ENCODE measurements at regions not wholly inside any gene's neighbourhood (a gene's known extent, or its start where the extent isn't known, plus 50 kb on each side); places are given as distances from the start of the nearest gene placed in this dataset.

DNA sequence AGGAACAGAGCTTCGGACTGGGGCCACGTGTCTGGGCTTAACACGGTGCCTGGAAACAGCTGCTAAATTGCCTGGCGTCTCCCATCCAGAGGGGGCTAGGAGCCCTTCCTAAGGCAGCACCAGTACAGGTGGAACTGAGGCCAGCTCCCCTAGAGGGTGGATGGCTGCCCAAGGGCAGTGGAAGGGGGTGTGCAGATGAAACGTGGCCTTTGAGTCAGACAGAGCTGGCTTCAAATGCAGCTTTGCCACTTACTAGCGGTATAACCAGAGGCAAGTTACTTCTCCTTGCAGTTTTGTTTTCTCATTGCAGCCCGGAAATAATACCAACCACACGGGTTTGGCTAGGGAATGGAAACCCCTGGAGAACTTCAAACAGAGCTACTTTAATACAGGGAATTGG, 59.3 kb upstream of the SLC24A4 start:
- TF ChIP-seq POLR2AphosphoS5 (IDR thresholded peaks at IDR 0.05) (no peak), POLR2A (IDR thresholded peaks at IDR 0.05; ENCODE audit: low read depth) (no peak), EP300 (IDR thresholded peaks at IDR 0.05) (no peak)
- TF ChIP-seq, protein P1, sequence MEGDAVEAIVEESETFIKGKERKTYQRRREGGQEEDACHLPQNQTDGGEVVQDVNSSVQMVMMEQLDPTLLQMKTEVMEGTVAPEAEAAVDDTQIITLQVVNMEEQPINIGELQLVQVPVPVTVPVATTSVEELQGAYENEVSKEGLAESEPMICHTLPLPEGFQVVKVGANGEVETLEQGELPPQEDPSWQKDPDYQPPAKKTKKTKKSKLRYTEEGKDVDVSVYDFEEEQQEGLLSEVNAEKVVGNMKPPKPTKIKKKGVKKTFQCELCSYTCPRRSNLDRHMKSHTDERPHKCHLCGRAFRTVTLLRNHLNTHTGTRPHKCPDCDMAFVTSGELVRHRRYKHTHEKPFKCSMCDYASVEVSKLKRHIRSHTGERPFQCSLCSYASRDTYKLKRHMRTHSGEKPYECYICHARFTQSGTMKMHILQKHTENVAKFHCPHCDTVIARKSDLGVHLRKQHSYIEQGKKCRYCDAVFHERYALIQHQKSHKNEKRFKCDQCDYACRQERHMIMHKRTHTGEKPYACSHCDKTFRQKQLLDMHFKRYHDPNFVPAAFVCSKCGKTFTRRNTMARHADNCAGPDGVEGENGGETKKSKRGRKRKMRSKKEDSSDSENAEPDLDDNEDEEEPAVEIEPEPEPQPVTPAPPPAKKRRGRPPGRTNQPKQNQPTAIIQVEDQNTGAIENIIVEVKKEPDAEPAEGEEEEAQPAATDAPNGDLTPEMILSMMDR (IDR thresholded peaks at IDR 0.05) = no peak
- 71% methylated on average over 8 of the region's 8 CpGs for WGBS
- no peak for DNase-seq (ENCODE audit: extremely low spot score)
- no peaks in the 10 kb centered on the region for H3K4me1 ChIP-seq
- no peak overlapping the region for H3K27ac ChIP-seq (replicated peaks in 1 of 4)
- H3K9me3 ChIP-seq = no peaks in the 10 kb centered on the region
- intact Hi-C loops (cut with DNase I) = no loop called here
- H3K27me3 ChIP-seq = peaks cover 0 to 9% (median 0%) of the 10 kb centered on the region in 4 donors
- H3K36me3 ChIP-seq = no peaks in the 10 kb centered on the region
- no peak overlapping the region for H3K4me3 ChIP-seq

DNA sequence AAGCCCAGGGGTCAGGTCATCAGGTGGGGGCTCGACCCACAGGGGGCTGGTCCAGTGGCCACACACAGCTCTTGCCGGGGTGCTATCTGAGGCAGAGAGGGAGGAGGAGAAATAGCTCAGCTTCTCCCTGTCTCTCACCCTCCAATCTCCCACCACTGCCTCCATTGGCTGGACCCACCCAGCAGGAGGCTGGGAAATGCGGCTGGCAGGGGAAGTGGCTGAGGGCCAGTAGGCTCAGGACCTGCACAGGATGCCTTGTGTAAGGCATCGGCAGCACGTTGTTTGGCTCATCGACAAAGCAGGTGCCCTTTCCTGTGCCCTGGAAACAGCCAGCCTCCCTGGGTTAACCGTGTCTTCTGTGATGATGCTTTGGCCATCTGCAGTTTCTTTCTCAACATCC, 58.8 kb upstream of the SLC24A4 start:
- TF ChIP-seq POLR2A (IDR thresholded peaks at IDR 0.05; ENCODE audit: low read depth) (no peak), EP300 (IDR thresholded peaks at IDR 0.05) (no peak), POLR2AphosphoS5 (IDR thresholded peaks at IDR 0.05) (no peak)
- TF ChIP-seq, protein P1 (IDR thresholded peaks at IDR 0.05) = no peak
- H3K4me1 ChIP-seq = no peaks in the 10 kb centered on the region
- intact Hi-C loops (cut with DNase I) = no loop called here
- no peaks in the 10 kb centered on the region for H3K9me3 ChIP-seq
- WGBS = 58% methylated on average over 7 of the region's 7 CpGs
- H3K36me3 ChIP-seq = no peaks in the 10 kb centered on the region
- peaks cover 0 to 8% (median 0%) of the 10 kb centered on the region in 4 donors for H3K27me3 ChIP-seq
- no peak for DNase-seq (ENCODE audit: extremely low spot score)
- H3K27ac ChIP-seq (replicated peaks in 1 of 4) = no peak overlapping the region
- no peak overlapping the region for H3K4me3 ChIP-seq

DNA sequence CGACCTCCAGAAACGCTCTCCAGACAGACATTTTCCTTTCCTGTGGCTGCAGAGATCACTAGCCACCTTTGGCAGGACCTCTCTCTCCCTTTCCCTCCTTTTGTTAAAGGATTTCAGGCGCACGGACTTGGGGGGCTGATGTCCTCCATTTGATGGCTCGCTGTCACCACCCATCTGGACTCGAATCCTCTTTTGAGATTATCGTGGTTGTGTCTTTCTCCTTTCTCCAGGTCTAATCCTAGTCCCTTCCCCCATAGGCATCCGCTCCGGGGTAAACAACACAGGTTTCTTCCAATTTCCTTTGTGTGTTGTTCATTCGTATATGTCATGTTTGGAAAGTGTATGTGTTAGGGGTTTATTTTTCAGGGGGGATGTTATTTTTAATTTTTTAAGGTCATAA, 56.7 kb upstream of the SLC24A4 start:
- intact Hi-C loops (cut with DNase I) = no loop called here
- Histone ChIP-seq H3K4me1 (no peaks in the 10 kb centered on the region), H3K36me3 (no peaks in the 10 kb centered on the region), H3K9me3 (no peaks in the 10 kb centered on the region), H3K27ac (replicated peaks in 1 of 4) (no peak overlapping the region), H3K27me3 (peaks cover 0 to 6% (median 0%) of the 10 kb centered on the region in 4 donors), H3K4me3 (no peak overlapping the region)
- 81% methylated on average over 10 of the region's 10 CpGs for WGBS
- DNase-seq (ENCODE audit: extremely low spot score) = no peak
- TF ChIP-seq, protein P1 (IDR thresholded peaks at IDR 0.05) = no peak
- TF ChIP-seq EP300 (IDR thresholded peaks at IDR 0.05) = no peak
- TF ChIP-seq POLR2A (IDR thresholded peaks at IDR 0.05; ENCODE audit: low read depth) = no peak
- no peak for TF ChIP-seq POLR2AphosphoS5 (IDR thresholded peaks at IDR 0.05)

Small RNA genes in the stretch of these regions (small RNA-seq; reads per million reads assigned to genes)
- gene RNU6-366P = 0 reads per million in 3 donors

All from esophagus muscularis mucosa (tissue), 4 donors.